ENCODE measurements at regions not wholly inside any gene's neighbourhood (a gene's known extent, or its start where the extent isn't known, plus 50 kb on each side); places are given as distances from the start of the nearest gene placed in this dataset.

DNA sequence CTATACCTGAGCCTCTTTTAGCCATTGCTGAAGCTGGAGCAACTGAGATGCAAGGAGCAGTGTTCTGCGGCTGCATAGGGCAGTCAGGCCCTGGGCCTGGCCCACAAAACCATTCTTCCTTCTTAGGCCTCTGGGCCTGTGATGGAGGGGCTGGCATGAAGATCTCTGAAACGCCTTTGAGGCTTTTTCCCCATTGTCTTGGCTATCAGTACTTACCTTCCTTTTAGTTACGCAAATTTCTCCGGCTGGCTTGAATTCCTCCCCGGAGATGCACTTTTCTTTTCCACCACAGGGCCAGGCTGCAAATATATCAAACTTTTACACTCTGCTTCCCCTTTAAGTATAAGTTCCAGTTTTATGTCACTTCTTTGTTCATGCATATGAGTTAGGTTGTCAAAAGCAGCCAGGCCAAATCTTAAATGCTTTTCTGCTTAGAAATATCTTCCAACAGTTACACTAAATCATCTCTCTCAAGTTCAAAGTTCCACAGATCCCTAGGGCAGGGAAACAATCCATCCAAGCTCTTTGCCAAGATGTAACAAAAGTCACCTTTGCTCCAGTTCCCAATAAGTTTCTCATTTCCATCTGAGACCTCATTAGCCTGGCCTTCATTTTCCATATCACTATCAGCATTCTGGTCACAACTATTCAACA is 194.4 kb upstream of the PCDH7 start:
- Histone ChIP-seq H3K4me1 (no peaks in the 10 kb centered on the region), H3K27me3 (no peaks in the 10 kb centered on the region), H3K4me3 (ENCODE audit: low read depth, low read length) (no peak overlapping the region), H3K36me3 (no peaks in the 10 kb centered on the region), H3K9me3 (no peaks in the 10 kb centered on the region)
- no peak for TF ChIP-seq CTCF (IDR thresholded peaks at IDR 0.05; ENCODE audit: low read depth, low read length)
- DNase-seq = no peak

- Histone ChIP-seq H3K9me3 (no peaks in the 10 kb centered on the region), H3K4me1 (no peaks in the 10 kb centered on the region), H3K36me3 (no peaks in the 10 kb centered on the region), H3K4me3 (ENCODE audit: low read depth, low read length) (no peak overlapping the region), H3K27me3 (no peaks in the 10 kb centered on the region)
- DNase-seq = no peak
- no peak for TF ChIP-seq CTCF (IDR thresholded peaks at IDR 0.05; ENCODE audit: low read depth, low read length)
Measured at GRCh38 chr4:30535255-30535654, 184.9 kb upstream of the PCDH7 start.

DNA sequence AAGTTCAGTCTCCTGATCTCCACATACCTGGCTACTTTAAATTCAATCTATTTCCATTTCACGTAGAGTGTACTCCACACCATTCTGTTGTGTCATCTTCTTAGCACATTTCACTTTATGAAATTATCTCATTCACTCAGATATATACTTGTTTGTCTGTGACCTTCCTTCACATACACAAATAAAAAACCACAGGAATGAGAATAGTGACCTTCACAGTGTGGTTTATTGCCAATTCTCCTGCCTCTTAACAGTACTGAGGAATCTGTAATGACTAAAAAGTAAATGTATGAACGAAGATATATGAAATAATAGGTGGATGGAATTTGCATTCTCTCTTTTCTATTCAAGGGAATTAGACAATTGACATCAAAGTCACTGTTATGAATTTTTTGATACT is 183.9 kb upstream of the PCDH7 start:
- Histone ChIP-seq H3K9me3 (no peaks in the 10 kb centered on the region), H3K27me3 (no peaks in the 10 kb centered on the region), H3K36me3 (no peaks in the 10 kb centered on the region), H3K4me3 (ENCODE audit: low read depth, low read length) (no peak overlapping the region), H3K4me1 (no peaks in the 10 kb centered on the region)
- DNase-seq = no peak
- TF ChIP-seq CTCF (IDR thresholded peaks at IDR 0.05; ENCODE audit: low read depth, low read length) = no peak

- Histone ChIP-seq H3K27me3 (no peaks in the 10 kb centered on the region), H3K4me3 (ENCODE audit: low read depth, low read length) (no peak overlapping the region), H3K36me3 (no peaks in the 10 kb centered on the region), H3K9me3 (no peaks in the 10 kb centered on the region), H3K4me1 (no peaks in the 10 kb centered on the region)
- no peak for TF ChIP-seq CTCF (IDR thresholded peaks at IDR 0.05; ENCODE audit: low read depth, low read length)
- no peak for DNase-seq
Measured at GRCh38 chr4:30537456-30537855, 182.7 kb upstream of the PCDH7 start.

DNA sequence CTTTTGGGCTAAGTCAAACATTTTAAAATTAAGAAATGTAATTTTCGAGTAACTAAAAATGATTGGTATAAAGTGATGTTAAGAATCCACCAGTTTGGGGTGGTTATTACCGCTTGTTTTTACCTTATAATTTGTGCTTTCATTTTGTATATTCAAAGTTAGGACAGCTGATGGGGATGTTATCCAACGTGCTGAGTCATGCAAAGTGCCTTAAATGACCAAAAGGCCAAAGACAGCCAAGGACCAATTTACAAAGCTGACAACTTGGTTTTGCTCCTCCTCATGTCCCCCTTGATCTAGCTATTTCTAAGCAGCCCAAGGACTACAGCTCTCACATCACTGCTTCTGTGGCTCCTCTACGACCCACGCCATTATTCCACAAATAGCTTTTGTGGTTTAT is 181.4 kb upstream of the PCDH7 start:
- Histone ChIP-seq H3K4me1 (no peaks in the 10 kb centered on the region), H3K36me3 (no peaks in the 10 kb centered on the region), H3K27me3 (no peaks in the 10 kb centered on the region), H3K4me3 (ENCODE audit: low read depth, low read length) (no peak overlapping the region), H3K9me3 (no peaks in the 10 kb centered on the region)
- no peak for DNase-seq
- no peak for TF ChIP-seq CTCF (IDR thresholded peaks at IDR 0.05; ENCODE audit: low read depth, low read length)

DNA sequence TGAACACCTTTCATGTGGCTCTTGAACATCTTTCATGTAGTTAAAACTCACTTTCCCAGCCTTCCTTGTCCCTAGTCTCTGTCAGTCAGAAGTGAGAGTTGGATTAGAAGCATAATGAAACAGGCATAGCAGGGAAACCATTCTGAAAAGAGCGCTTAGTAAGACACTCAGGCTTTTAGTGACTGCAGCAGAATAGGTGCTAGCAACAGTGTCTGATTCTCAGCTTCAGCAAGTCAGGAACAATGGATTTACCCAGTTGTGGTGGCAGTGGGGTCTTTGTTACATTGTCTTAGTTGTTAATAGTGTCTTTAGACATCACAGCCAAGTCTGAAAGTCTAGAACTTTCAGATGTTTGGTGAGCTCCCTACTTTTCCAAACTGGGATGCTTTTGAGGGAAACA is 177.1 kb upstream of the PCDH7 start:
- no peak for TF ChIP-seq CTCF (IDR thresholded peaks at IDR 0.05; ENCODE audit: low read depth, low read length)
- no peaks in the 10 kb centered on the region for H3K27me3 ChIP-seq
- no peaks in the 10 kb centered on the region for H3K36me3 ChIP-seq
- no peak overlapping the region for H3K4me3 ChIP-seq (ENCODE audit: low read depth, low read length)
- H3K4me1 ChIP-seq = no peaks in the 10 kb centered on the region
- no peak for DNase-seq
- H3K9me3 ChIP-seq = no peaks in the 10 kb centered on the region
